GM12891 (cell line): ENCODE measurements at regions not wholly inside any gene's neighbourhood (a gene's known extent, or its start where the extent isn't known, plus 50 kb on each side); places are given as distances from the start of the nearest gene placed in this dataset.

ENCODE experiments used
- DNase-seq: peaks from one replicate; pipeline ENCODE4 v3.0.0; 2011; ENCODE audit warnings: low spot score; ENCODE audit not compliant: insufficient read length
- FAIRE-seq: peaks from 2 replicates; lab custom pipeline; 2011; peaks lifted over from hg19 to GRCh38; lab: Jason Lieb, UNC
- PAX5 ChIP-seq: IDR thresholded peaks from 2 replicates; pipeline ENCODE4 v1.6.1; 2011; ENCODE audit warnings: low read length, moderate library complexity, mild to moderate bottlenecking; ENCODE audit not compliant: insufficient read depth, severe bottlenecking
- POLR2A ChIP-seq: IDR thresholded peaks from 2 replicates; pipeline ENCODE4 v1.6.1; 2011; ENCODE audit warnings: low read depth, low read length, control low read depth
- POLR2AphosphoS5 ChIP-seq: IDR thresholded peaks from 2 replicates; pipeline ENCODE4 v1.6.1; 2011; ENCODE audit warnings: low read depth, low read length, control low read depth
- POU2F2 ChIP-seq: IDR thresholded peaks from 2 replicates; pipeline ENCODE4 v1.6.1; 2011; ENCODE audit warnings: low read depth, mild to moderate bottlenecking, control low read depth, low read length, moderate library complexity
- SPI1 ChIP-seq: IDR thresholded peaks from 2 replicates; pipeline ENCODE4 v1.6.1; 2011; ENCODE audit warnings: low read depth, low read length, control low read depth
- TAF1 ChIP-seq: IDR thresholded peaks from 2 replicates; pipeline ENCODE4 v1.6.1; 2011; ENCODE audit warnings: low read depth, low read length, control low read depth

- TF ChIP-seq PAX5, result no peak
- TF ChIP-seq TAF1, result no peak
- no peak for TF ChIP-seq POU2F2
- TF ChIP-seq SPI1, result no peak
- TF ChIP-seq POLR2AphosphoS5, result no peak
- DNase-seq, result no peak
Observed at GRCh38 chr12:116498471-116498870, 60.7 kb upstream of the MAP1LC3B2 start.

GRCh38 chr12:116502141-116502725 is 56.9 kb upstream of the MAP1LC3B2 start:
- TF ChIP-seq TAF1 (no peak), POLR2AphosphoS5 (no peak), POLR2A (no peak), SPI1 (no peak), PAX5 (no peak), POU2F2 (no peak)
- FAIRE-seq (no peak), DNase-seq (no peak)

More at GRCh38 chr12:116498471-116498870, 60.7 kb upstream of the MAP1LC3B2 start:
- no peak for FAIRE-seq

DNA sequence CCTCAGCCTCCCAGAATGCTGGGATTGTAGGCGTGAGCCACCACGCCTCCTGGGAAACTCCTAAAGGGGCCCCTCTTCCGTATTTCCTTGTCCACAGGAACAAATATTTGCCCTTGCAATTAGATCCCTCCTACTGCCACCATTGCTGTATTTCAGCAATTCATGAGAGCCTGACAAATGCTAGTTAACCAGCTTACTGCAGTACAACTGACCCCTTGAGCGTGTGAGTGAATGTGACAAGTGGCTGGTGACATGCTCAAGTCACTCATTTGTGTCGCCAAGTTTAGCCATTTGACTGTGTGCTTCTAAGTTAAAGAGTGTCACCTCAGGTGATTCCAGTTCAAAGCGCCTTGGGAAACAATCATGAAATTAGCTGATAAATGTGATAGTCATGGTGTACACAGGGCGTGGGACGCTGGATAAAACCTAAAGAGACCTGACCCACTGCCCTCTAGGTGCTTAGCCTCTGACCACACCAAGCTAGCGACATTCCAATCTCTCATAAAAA is 56.1 kb upstream of the MAP1LC3B2 start:
- FAIRE-seq (no peak), DNase-seq (no peak)
- no peak for TF ChIP-seq SPI1
- no peak for TF ChIP-seq POLR2A
- no peak for TF ChIP-seq PAX5
- TF ChIP-seq TAF1, result no peak
- no peak for TF ChIP-seq POU2F2
- TF ChIP-seq POLR2AphosphoS5, result no peak

GRCh38 chr12:116504438-116504837 is 54.7 kb upstream of the MAP1LC3B2 start:
- FAIRE-seq, result no peak
- no peak for DNase-seq
- TF ChIP-seq POLR2AphosphoS5, result no peak
- no peak for TF ChIP-seq TAF1
- TF ChIP-seq POU2F2, result no peak
- no peak for TF ChIP-seq PAX5
- TF ChIP-seq POLR2A, result no peak
- no peak for TF ChIP-seq SPI1

GRCh38 chr12:116506697-116507064 is 52.5 kb upstream of the MAP1LC3B2 start:
- DNase-seq (no peak), FAIRE-seq (no peak)
- TF ChIP-seq TAF1 (no peak), POU2F2 (no peak), SPI1 (no peak), POLR2AphosphoS5 (no peak), POLR2A (no peak)

DNA sequence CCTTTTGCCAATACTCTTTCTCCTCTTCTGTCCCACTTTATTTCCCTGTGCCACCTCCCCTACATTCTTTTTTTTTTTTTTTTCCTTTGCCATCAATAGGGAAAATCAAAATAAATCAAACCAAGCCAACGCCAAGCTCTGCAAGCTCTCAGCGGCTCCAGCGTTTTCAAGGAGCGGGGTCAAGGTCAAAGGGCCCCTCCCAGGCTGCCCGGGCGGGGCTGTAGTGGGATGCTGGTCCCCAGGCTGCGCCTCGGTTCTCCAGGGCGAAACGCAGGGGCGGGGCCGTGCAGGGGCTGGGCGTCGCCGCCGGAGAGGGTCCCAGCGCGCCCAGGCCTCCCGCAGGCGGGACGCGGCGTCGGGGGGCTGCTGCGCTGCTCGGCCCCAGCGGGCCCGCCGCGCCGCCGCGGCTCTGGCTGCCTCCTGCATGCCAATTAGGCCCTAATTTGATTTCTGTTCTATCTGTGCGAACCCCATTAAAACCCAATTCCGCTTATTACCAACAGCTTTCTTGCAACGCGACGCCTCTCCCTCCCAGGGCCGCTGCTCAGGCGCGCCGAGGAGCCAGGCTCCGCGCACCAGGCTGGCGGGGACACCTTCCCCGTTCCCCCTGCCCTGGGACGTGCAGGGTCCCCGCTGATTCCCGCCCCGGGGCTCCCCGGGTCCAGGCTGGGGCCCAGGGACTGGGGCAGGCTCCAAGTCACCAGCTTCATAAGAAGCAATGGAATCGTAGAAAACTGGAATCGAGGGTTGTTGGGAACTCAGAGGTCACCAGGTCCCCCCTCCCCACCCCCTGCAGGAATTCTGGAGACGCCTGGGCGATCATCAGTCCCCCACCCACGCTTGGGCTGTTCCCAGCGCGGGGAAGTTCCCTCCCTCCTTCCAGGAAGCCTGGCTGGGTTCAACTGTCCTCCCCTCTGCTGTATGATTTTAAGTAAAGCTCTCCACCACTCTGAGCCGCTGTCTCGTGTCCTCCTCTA is 50.7 kb upstream of the MAP1LC3B2 start:
- FAIRE-seq (no peak), DNase-seq (peak; percentile 18)
- TF ChIP-seq TAF1 (no peak), POLR2AphosphoS5 (no peak)
